SKM-1 (cell line): ENCODE measurements at regions not wholly inside any gene's neighbourhood (a gene's known extent, or its start where the extent isn't known, plus 50 kb on each side); places are given as distances from the start of the nearest gene placed in this dataset.

Source experiments
- DNase-seq: peaks from one replicate; lab custom pipeline; 2025; ENCODE audit not compliant: unreplicated experiment; lab: John Stamatoyannopoulos, UW

DNA sequence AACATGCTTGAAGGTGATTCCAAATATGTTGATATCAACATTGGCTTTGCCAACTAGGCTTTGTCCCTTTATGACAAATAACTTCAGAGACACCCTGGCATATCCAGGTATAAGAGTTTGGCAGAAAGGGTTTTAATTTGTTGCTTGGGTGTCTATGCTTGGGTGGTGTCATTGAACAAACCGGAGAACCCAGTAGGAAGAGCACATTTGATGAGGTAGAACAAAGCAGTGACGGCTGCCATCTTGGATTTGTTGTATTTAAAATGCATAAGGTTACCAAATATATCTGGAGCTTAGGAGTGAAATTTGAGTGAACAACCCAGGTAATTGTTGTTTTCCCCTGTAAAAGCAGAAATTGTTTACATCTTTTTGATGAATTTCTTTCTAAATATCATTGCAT is 503.7 kb upstream of the JARID2 start:
- DNase-seq: no peak

- no peak for DNase-seq
Observed at GRCh38 chr6:14742680-14743079, 503.2 kb upstream of the JARID2 start.

DNA sequence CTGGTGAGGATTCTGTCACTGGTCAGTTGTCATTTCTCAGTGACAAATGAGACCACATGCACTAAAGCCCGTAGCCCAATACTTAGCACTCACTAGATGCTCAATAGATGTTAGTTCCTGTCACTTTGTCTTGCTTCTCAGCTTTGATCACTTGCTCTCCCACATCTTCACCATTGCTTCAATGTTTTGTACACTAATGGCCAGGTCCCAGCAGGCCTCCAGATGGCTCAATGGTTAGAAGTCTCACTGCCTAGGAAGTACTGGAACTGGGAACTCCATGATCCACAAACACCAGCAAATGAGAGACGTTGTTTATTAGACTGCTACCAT is 502.8 kb upstream of the JARID2 start:
- DNase-seq: no peak

- DNase-seq: peak; percentile 73
Observed at GRCh38 chr6:14743474-14744211, 502.2 kb upstream of the JARID2 start.

GRCh38 chr6:14744212-14744556 is 501.7 kb upstream of the JARID2 start:
- DNase-seq: no peak

GRCh38 chr6:14746139-14746837 is 499.6 kb upstream of the JARID2 start:
- DNase-seq: no peak

DNA sequence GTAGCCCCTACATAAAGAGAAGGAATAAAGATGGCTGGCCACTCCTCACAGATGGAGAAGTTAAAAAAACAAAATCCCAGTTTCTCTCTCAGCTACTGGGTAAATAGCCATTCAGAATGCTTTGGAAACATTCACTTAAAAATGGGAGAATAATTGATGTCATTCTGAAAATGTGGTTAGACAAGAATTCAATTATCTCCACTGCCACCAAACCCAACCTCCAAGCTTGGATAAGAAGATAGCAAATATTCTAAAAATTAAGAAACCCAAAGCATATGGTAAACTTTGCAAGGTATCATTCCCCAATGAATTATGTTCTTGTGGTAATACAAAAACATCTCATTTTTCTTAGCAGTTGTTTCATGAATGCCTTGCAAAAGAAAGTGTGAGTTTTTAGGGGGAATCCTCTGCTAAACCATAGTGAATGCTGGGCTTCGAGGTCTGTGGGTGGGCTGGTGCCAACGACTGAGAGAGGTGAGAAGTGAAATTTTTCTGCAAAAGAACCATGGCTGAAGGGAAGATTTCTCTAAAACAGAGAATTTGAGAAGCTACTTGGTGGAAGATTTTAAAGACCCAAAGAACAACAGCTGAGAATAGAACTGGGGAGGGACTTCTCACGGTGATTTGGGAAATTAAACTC is 497.9 kb upstream of the JARID2 start:
- DNase-seq: no peak

- DNase-seq: no peak
Observed at GRCh38 chr6:14748679-14749078, 497.2 kb upstream of the JARID2 start.

DNA sequence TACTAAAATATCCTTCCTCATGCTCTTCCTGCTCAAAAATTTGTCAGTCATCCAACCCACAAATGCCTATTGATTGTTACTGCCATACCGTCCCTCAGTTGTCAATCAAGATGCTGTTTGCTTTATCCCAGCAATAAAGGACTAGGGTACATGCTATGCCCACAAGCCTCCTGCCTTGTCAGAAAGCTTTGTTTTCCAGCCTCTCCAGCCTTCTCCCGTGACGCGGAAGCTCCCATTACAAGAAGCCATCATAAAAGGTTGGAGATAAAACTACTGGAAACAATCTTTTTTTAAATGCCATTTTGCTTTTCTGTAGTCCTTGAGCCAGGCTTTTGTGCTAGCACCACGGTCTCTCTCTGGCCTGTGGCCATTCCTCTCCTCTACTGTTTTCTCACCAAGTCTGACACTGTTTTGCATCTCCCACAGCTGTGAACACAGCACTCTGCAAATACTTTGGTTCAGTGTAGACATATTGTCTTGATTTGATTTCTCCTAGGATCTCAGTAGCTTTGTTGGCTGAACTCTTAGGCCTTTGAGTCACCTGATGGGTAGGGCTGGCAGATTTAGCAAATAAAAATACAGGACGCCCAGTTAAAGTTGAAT is 495.7 kb upstream of the JARID2 start:
- no peak for DNase-seq

- DNase-seq: no peak
Observed at GRCh38 chr6:14751645-14752175, 494.2 kb upstream of the JARID2 start.

GRCh38 chr6:14754751-14755513 is 490.9 kb upstream of the JARID2 start:
- DNase-seq: no peak

DNA sequence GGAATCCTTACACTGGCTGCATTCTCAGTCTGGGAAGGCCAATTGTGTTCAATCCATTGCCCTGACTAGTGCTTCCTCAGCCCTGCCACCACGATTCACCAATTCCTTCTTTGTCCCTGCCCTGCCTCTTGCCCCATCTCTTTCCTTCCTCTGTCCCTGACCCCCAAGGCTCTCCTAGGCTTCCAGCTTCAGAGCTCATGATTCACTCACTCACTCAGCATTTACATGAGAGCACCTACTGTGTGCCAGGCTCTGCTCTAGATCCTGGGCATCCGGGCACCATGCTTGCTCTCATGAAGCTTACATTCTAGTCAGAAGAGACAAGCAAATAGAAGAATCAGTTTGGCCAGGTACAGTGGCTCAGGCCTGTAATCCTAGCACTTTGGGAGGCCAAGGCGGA is 489.5 kb upstream of the JARID2 start:
- no peak for DNase-seq

GRCh38 chr6:14757014-14757413 is 488.9 kb upstream of the JARID2 start:
- no peak for DNase-seq

DNA sequence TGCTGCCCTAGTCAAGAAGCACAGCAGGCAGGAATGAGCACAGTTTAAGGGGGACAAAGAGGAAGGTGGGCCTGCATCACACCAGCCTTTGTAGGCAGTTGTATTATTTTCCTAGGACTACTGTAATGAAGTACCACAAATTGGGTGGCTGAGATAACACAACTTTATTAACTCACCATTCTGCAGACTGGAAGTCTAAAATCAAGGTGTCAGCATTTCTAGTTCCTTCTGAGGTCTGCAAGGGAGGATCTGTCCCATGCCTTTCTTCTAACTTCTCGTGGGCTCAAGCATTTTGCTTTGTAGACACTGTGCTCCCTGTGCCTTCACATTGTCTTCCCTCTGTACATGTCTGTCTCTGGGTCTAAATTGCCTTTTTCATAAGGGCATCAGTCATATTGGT is 488.5 kb upstream of the JARID2 start:
- no peak for DNase-seq

- peak; percentile 46 for DNase-seq
Observed at GRCh38 chr6:14758421-14759081, 487.3 kb upstream of the JARID2 start.

DNA sequence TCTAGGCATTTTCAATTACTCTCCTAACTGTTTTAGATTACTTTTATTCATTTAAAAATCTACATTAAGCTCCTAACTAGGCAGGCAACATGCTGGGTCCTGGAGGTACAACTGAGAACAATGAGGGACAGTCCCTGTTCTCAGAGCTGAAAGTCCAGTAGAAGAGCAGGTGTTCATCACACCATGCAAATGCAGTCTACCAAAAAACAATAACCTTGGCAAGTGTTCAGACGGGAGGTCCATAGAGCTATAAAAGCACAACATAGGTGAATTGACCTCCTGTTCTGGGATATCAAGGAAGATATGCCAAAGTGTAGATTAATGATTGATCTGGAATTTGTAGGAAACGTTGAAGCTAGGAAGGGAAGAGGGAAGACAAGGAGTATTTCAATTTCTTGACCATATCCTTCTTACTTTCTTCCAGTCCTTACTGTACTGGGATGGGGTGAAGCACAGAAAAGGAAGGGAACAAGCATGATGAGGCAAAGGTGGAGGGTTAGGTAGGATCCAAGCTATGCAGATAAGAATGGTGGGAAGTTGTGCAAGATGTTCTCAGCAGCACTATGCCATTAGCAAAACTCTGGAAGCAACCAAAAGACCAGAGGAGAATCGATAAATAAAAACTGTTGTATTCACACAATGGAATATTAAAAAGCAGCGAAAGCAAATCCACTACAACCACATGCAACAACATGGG is 485.7 kb upstream of the JARID2 start:
- DNase-seq: no peak

GRCh38 chr6:14762077-14762476 is 483.8 kb upstream of the JARID2 start:
- no peak for DNase-seq

- DNase-seq: no peak
Observed at GRCh38 chr6:14763139-14763538, 482.7 kb upstream of the JARID2 start.

DNA sequence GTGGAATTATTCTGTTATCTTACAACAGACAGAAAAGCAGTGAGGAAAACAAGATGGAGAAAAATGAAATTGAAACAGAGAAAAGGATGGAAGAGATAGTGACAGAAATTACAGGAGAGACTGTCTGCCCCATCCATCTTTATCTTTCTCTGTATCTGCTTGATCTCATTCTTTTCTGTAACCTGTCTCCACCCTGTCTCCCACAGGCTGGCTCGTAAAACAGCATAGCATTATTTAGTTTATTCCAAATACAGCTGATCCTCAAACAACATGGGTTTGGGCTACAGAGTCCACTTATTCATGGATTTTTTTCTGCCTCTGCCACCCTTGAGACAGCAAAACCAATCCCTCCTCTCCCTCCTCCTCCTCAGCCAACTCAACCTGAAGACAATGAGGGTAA is 482.3 kb upstream of the JARID2 start:
- DNase-seq: no peak

GRCh38 chr6:14765106-14765505 is 480.8 kb upstream of the JARID2 start:
- no peak for DNase-seq
